HepG2 (cell line): ENCODE measurements at regions not wholly inside any gene's neighbourhood (a gene's known extent, or its start where the extent isn't known, plus 50 kb on each side); places are given as distances from the start of the nearest gene placed in this dataset.
"Not testable (repeated sequence)": the region's sequence is repeated elsewhere in the genome, so short reads cannot be mapped to it uniquely, and the experiment has no call there.

ENCODE experiments used
- ATAC-seq: fragments of 200-7000 bp; cut with Tn5 transposase; 3 replicates; pipeline ENCODE4 v1.9.1; 2020; ENCODE audit warnings: mild to moderate bottlenecking, moderate library complexity
- BruUV-seq: library from RNA; stranded (reverse); fragments of 400-500 nt; replicated peaks from 2 replicates; lab custom pipeline; 2021; lab: Mats Ljungman, UMichigan
- CTCF ChIA-PET: fragments of 300-600 bp; formaldehyde crosslinking; extraction: SDS; loops from one replicate; lab custom pipeline; 2021; ENCODE audit warnings: low total read pairs, inconsistent platforms, low intra/inter-chr PET ratio; lab: Yijun Ruan, JAX
- POLR2A ChIA-PET: fragments of 350-600 bp; sonication (Branson Sonifier 250); formaldehyde crosslinking; loops from one replicate; lab custom pipeline; 2020; ENCODE audit warnings: antibody characterized with exemption, inconsistent platforms; lab: Yijun Ruan, JAX
- DNase-seq: peaks from one replicate; pipeline ENCODE4 v3.0.0-alpha.2; 2015; ENCODE audit warnings: low spot score
- FAIRE-seq: peaks from 3 replicates; lab custom pipeline; 2011; peaks lifted over from hg19 to GRCh38; lab: Jason Lieb, UNC
- H2AFZ ChIP-seq: one replicate; pipeline ENCODE4 v1.6.1; 2011; ENCODE audit warnings: low read length, inconsistent platforms
- H3K27ac ChIP-seq: fragments of 300-600 bp; 3 replicates; pipeline ENCODE4 v1.8.0; 2011; ENCODE audit warnings: mixed run types, mild to moderate bottlenecking, mixed read lengths, low read length, inconsistent platforms; ENCODE audit not compliant: insufficient read depth; ENCODE audit errors: extremely low read length
- H3K27me3 ChIP-seq, 2 experiments: fragments of 200-600 bp in 1 of 2; 2 replicates in 1 of 2; 3 replicates in 1 of 2; pipeline versions ENCODE4 v1.6.0 to v1.8.0; 2011; ENCODE audit warnings: low read length in 2 of 2, mild to moderate bottlenecking in 2 of 2, moderate library complexity in 2 of 2, inconsistent platforms in 1 of 2; ENCODE audit not compliant: insufficient read depth in 2 of 2, control insufficient read depth in 1 of 2
- H3K36me3 ChIP-seq, 2 experiments: fragments of 200-600 bp in 1 of 2; replicated peaks in 1 of 2; 2 replicates in 1 of 2; 3 replicates in 1 of 2; pipeline versions ENCODE4 v1.5.1 to v1.8.0; 2011; ENCODE audit warnings: low read length in 2 of 2, inconsistent platforms in 1 of 2; ENCODE audit not compliant: insufficient read depth in 2 of 2, control insufficient read depth in 1 of 2
- H3K4me1 ChIP-seq: 2 replicates; pipeline ENCODE4 v1.5.1; 2012; ENCODE audit warnings: low read length, inconsistent platforms; ENCODE audit not compliant: insufficient read depth
- H3K4me2 ChIP-seq: 2 replicates; pipeline ENCODE4 v1.6.0; 2011; ENCODE audit warnings: low read depth, low read length, inconsistent platforms
- H3K4me3 ChIP-seq, 3 experiments: fragments of 200-600 bp in 1 of 3; sonication (generic), shearing (Covaris generic) in 1 of 3; replicated peaks in 1 of 3; 2 replicates each; pipeline ENCODE4 v1.5.1; 2011 to 2016; ENCODE audit warnings: low read length in 3 of 3, inconsistent platforms in 2 of 3, low read depth in 2 of 3, mild to moderate bottlenecking in 2 of 3, control low read depth in 1 of 3, mixed read lengths in 1 of 3; ENCODE audit not compliant: insufficient read depth in 1 of 3
- H3K79me2 ChIP-seq: one replicate; pipeline ENCODE4 v1.6.1; 2011; ENCODE audit warnings: low read length, inconsistent platforms; ENCODE audit not compliant: insufficient read depth
- H3K9ac ChIP-seq: 2 replicates; pipeline ENCODE4 v1.6.0; 2011; ENCODE audit warnings: mild to moderate bottlenecking, low read depth, low read length, inconsistent platforms; ENCODE audit not compliant: insufficient read depth
- H3K9me3 ChIP-seq: 2 replicates; pipeline ENCODE4 v1.5.1; 2012; ENCODE audit warnings: mild to moderate bottlenecking, low read length
- H4K20me1 ChIP-seq: 2 replicates; pipeline ENCODE4 v1.6.0; 2011; ENCODE audit warnings: inconsistent platforms, mild to moderate bottlenecking, low read length, moderate library complexity; ENCODE audit not compliant: insufficient read depth
- HNRNPK ChIP-seq: fragments of 200-400 bp; formaldehyde crosslinking; IDR thresholded peaks from 2 replicates; pipeline ENCODE4 v1.6.1; 2018; ENCODE audit warnings: low read length, low read depth, moderate library complexity, mild to moderate bottlenecking; ENCODE audit not compliant: poor library complexity, severe bottlenecking
- PCBP1 ChIP-seq: fragments of 200-400 bp; formaldehyde crosslinking; IDR thresholded peaks from 2 replicates; pipeline ENCODE4 v1.6.1; 2017; ENCODE audit warnings: mild to moderate bottlenecking, low read depth, low read length, borderline replicate concordance
- whole genome bisulfite sequencing: methylation state at CpG from one replicate; pipeline ENCODE4 v1.1.6; 2017; ENCODE audit warnings: low lambda C conversion rate; 5-methylcytosine and 5-hydroxymethylcytosine counted together
- in situ Hi-C: cut with HindIII; loops from 2 replicates; pipeline ENCODE4 v1.10.0; 2017; ENCODE audit warnings: low pct_unique_long_range_greater_than_20kb; ENCODE audit not compliant: extremely low pct_ligation_motif_present
- intact Hi-C: fragments of 100-400 bp; cut with micrococcal nuclease; formaldehyde crosslinking; loops from one replicate; pipeline ENCODE4 v1.10.0; 2022; ENCODE audit not compliant: unreplicated experiment
- TF ChIP-seq, protein P1 (sequence below): sonication (generic); formaldehyde crosslinking; IDR thresholded peaks from 2 replicates; pipeline ENCODE4 v1.4.0; 2020; ENCODE audit warnings: missing genetic modification reagents

DNA sequence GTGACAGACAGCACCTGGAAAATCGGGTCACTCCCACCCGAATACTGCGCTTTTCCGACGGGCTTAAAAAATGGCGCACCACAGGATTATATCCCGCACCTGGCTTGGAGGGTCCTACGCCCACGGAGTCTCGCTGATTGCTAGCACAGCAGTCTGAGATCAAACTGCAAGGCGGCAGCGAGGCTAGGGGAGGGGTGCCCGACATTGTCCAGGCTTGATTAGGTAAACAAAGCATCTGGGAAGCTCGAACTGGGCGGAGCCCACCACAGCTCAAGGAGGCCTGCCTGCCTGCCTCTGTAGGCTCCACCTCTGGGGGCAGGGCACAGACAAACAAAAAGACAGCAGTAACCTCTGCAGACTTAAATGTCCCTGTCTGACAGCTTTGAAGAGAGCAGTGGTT is 1370.0 kb downstream of the SUCLG1 start:
- H3K4me1 ChIP-seq, H3K27me3 ChIP-seq, H3K9ac ChIP-seq, in situ Hi-C loops, BruUV-seq, H3K4me3 ChIP-seq, FAIRE-seq, H3K27ac ChIP-seq, H3K79me2 ChIP-seq, intact Hi-C loops, H2AFZ ChIP-seq, CTCF ChIA-PET, DNase-seq, H3K4me2 ChIP-seq, H4K20me1 ChIP-seq, POLR2A ChIA-PET, H3K36me3 ChIP-seq, ATAC-seq: not testable (repeated sequence)
- H3K9me3 ChIP-seq: peaks cover 28% of the 10 kb centered on the region
- WGBS: 40% methylated on average over 10 of the region's 15 CpGs

DNA sequence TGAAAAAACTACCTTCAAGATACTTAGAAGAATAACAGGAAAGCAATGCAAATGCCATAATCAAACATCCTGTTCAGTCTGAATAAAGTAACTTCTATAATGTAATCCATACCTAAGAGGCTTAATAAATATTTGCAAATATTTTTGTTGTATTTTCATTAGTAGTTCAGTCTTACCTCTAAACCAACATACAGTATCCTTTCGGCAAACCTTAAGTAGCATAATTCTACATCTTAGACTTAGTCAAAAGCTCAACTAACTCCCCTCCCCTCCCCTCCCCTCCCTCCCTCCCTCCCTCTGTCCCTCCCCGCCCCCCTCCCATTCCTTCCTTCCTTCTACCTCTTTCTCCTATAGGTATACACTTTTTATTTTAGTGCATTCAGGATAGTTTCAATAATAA is 1373.2 kb downstream of the SUCLG1 start:
- intact Hi-C loops (no loop called here), in situ Hi-C loops (no loop called here)
- POLR2A ChIA-PET: no interaction called here
- peaks cover 21% of the 10 kb centered on the region for H3K4me1 ChIP-seq
- no peak overlapping the region for H3K4me2 ChIP-seq
- no peaks in the 10 kb centered on the region for H3K36me3 ChIP-seq
- no peaks in the 10 kb centered on the region for H3K79me2 ChIP-seq
- H3K9ac ChIP-seq: no peak overlapping the region
- DNase-seq: no peak
- no peak overlapping the region for H3K27ac ChIP-seq
- no peaks in the 10 kb centered on the region for H4K20me1 ChIP-seq
- peak; percentile 93 for TF ChIP-seq HNRNPK
- TF ChIP-seq, protein P1, sequence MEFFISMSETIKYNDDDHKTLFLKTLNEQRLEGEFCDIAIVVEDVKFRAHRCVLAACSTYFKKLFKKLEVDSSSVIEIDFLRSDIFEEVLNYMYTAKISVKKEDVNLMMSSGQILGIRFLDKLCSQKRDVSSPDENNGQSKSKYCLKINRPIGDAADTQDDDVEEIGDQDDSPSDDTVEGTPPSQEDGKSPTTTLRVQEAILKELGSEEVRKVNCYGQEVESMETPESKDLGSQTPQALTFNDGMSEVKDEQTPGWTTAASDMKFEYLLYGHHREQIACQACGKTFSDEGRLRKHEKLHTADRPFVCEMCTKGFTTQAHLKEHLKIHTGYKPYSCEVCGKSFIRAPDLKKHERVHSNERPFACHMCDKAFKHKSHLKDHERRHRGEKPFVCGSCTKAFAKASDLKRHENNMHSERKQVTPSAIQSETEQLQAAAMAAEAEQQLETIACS (CRISPR knock-in tag): no peak
- TF ChIP-seq PCBP1: 0 out of 2 replicates have a peak, but pooled peaks have one; percentile 53
- CTCF ChIA-PET: no interaction called here
- ATAC-seq: no peak
- peaks cover 51% of the 10 kb centered on the region for H3K9me3 ChIP-seq
- no peak overlapping the region for H2AFZ ChIP-seq
- WGBS: 72% methylated on average over 2 of the region's 2 CpGs
- H3K4me3 ChIP-seq: no peak overlapping the region
- FAIRE-seq: no peak
- no TSS peak for BruUV-seq
- H3K27me3 ChIP-seq: no peaks in the 10 kb centered on the region; a peak in 1 of 5 replicates
